ENCODE measurements at regions not wholly inside any gene's neighbourhood (a gene's known extent, or its start where the extent isn't known, plus 50 kb on each side); places are given as distances from the start of the nearest gene placed in this dataset.

- H3K27ac ChIP-seq, result no peak overlapping the region
- H3K9me3 ChIP-seq, result no peaks in the 10 kb centered on the region
- no peak overlapping the region for H3K4me3 ChIP-seq
- TF ChIP-seq CTCF (IDR thresholded peaks at IDR 0.05), result no peak
- DNase-seq (no peak), ATAC-seq (no peak)
- no peaks in the 10 kb centered on the region for H3K27me3 ChIP-seq (ENCODE audit: low read depth)
- no peaks in the 10 kb centered on the region for H3K36me3 ChIP-seq
- intact Hi-C loops (cut with DNase I), result no loop called here
- H3K4me1 ChIP-seq, result no peaks in the 10 kb centered on the region
These were observed 256.7 kb downstream of the NDUFS4 start for GRCh38 chr5:53817183-53817582.

GRCh38 chr5:53819482-53819881 is 259.0 kb downstream of the NDUFS4 start:
- DNase-seq (no peak), ATAC-seq (no peak)
- Histone ChIP-seq H3K27ac (no peak overlapping the region), H3K4me3 (no peak overlapping the region), H3K4me1 (no peaks in the 10 kb centered on the region), H3K36me3 (no peaks in the 10 kb centered on the region), H3K27me3 (ENCODE audit: low read depth) (no peaks in the 10 kb centered on the region), H3K9me3 (no peaks in the 10 kb centered on the region)
- no peak for TF ChIP-seq CTCF (IDR thresholded peaks at IDR 0.05)
- intact Hi-C loops (cut with DNase I), result no loop called here

GRCh38 chr5:53820119-53820801 is 259.8 kb downstream of the NDUFS4 start:
- H3K36me3 ChIP-seq, result no peaks in the 10 kb centered on the region
- DNase-seq, result no peak

GRCh38 chr5:53820802-53821171 is 260.3 kb downstream of the NDUFS4 start:
- no peaks in the 10 kb centered on the region for H3K36me3 ChIP-seq
- H3K27me3 ChIP-seq (ENCODE audit: low read depth), result no peaks in the 10 kb centered on the region
- ATAC-seq (no peak), DNase-seq (no peak)
- TF ChIP-seq CTCF (IDR thresholded peaks at IDR 0.05), result no peak
- no peak overlapping the region for H3K27ac ChIP-seq
- no peaks in the 10 kb centered on the region for H3K9me3 ChIP-seq
- intact Hi-C loops (cut with DNase I), result no loop called here
- H3K4me1 ChIP-seq, result no peaks in the 10 kb centered on the region
- no peak overlapping the region for H3K4me3 ChIP-seq

More at GRCh38 chr5:53820119-53820801, 259.8 kb downstream of the NDUFS4 start:
- TF ChIP-seq CTCF (IDR thresholded peaks at IDR 0.05), result no peak
- H3K27me3 ChIP-seq (ENCODE audit: low read depth), result no peaks in the 10 kb centered on the region
- no peaks in the 10 kb centered on the region for H3K9me3 ChIP-seq
- intact Hi-C loops (cut with DNase I), result no loop called here
- no peak overlapping the region for H3K27ac ChIP-seq
- no peak overlapping the region for H3K4me3 ChIP-seq
- H3K4me1 ChIP-seq, result no peaks in the 10 kb centered on the region
- ATAC-seq, result no peak

- Histone ChIP-seq H3K36me3 (no peaks in the 10 kb centered on the region), H3K9me3 (no peaks in the 10 kb centered on the region), H3K27me3 (ENCODE audit: low read depth) (no peaks in the 10 kb centered on the region), H3K4me3 (no peak overlapping the region), H3K27ac (no peak overlapping the region), H3K4me1 (no peaks in the 10 kb centered on the region)
- ATAC-seq (no peak), DNase-seq (no peak)
- TF ChIP-seq CTCF (IDR thresholded peaks at IDR 0.05), result no peak
- intact Hi-C loops (cut with DNase I), result no loop called here
These were observed 264.6 kb downstream of the NDUFS4 start for GRCh38 chr5:53825016-53825415.
